Brain microvascular endothelial cell (primary cell): ENCODE measurements at regions not wholly inside any gene's neighbourhood (a gene's known extent, or its start where the extent isn't known, plus 50 kb on each side); places are given as distances from the start of the nearest gene placed in this dataset.
"Not testable (repeated sequence)": the region's sequence is repeated elsewhere in the genome, so short reads cannot be mapped to it uniquely, and the experiment has no call there.

Source experiments
- DNase-seq: peaks from one replicate; pipeline ENCODE4 v3.0.0-alpha.2; 2020
- H3K27ac ChIP-seq: fragments of 250-450 bp; sonication (Bioruptor Pico); 2 replicates; pipeline ENCODE4 v1.5.1; 2020; ENCODE audit warnings: mild to moderate bottlenecking, moderate library complexity
- H3K27me3 ChIP-seq: fragments of 250-450 bp; sonication (Bioruptor Pico); replicated peaks from 2 replicates; pipeline ENCODE4 v1.5.1; 2020; ENCODE audit warnings: mild to moderate bottlenecking
- H3K36me3 ChIP-seq: fragments of 250-450 bp; sonication (Bioruptor Pico); replicated peaks from 2 replicates; pipeline ENCODE4 v1.5.1; 2020; ENCODE audit warnings: mild to moderate bottlenecking
- H3K4me3 ChIP-seq: 2 replicates; pipeline ENCODE4 v1.5.1; 2011; ENCODE audit warnings: low read depth, mild to moderate bottlenecking, control low read depth, low read length, moderate library complexity
- CTCF ChIP-seq: IDR thresholded peaks from 2 replicates; pipeline ENCODE4 v1.5.1; 2011; ENCODE audit warnings: low read depth, mild to moderate bottlenecking, moderate library complexity, low read length, control low read depth, inconsistent platforms; ENCODE audit errors: missing control alignments
- in situ Hi-C: cut with HindIII; loops from 2 replicates; pipeline ENCODE4 v1.10.0; 2017; ENCODE audit warnings: low sequenced_read_pairs, low pct_ligation_motif_present

- peak; percentile 76 for DNase-seq
- TF ChIP-seq CTCF = no peak
- no peak overlapping the region for H3K27ac ChIP-seq
- in situ Hi-C loops = no loop called here
- no peaks in the 10 kb centered on the region for H3K36me3 ChIP-seq
- H3K4me3 ChIP-seq = no peak overlapping the region
- H3K27me3 ChIP-seq = no peaks in the 10 kb centered on the region
Observed at GRCh38 chr7:79988653-79989052, 146.0 kb upstream of the GNAI1 start.

GRCh38 chr7:79984210-79984609, 150.4 kb upstream of the GNAI1 start:
- Histone ChIP-seq H3K27ac (peak overlapping the region; percentile 25), H3K36me3 (no peaks in the 10 kb centered on the region), H3K27me3 (no peaks in the 10 kb centered on the region), H3K4me3 (no peak overlapping the region)
- no peak for DNase-seq
- in situ Hi-C loops = no loop called here
- TF ChIP-seq CTCF = no peak

- in situ Hi-C loops = no loop called here
- DNase-seq = peak; percentile 12
- Histone ChIP-seq H3K36me3 (no peaks in the 10 kb centered on the region), H3K27ac (peak overlapping the region; percentile 67), H3K4me3 (no peak overlapping the region), H3K27me3 (no peaks in the 10 kb centered on the region)
- no peak for TF ChIP-seq CTCF
Observed at GRCh38 chr7:79982141-79982770, 152.4 kb upstream of the GNAI1 start.

GRCh38 chr7:79980376-79980775, 154.3 kb upstream of the GNAI1 start:
- H3K36me3 ChIP-seq = no peaks in the 10 kb centered on the region
- no peak for TF ChIP-seq CTCF
- H3K27ac ChIP-seq = peak overlapping the region; percentile 8
- DNase-seq = no peak
- H3K27me3 ChIP-seq = no peaks in the 10 kb centered on the region
- H3K4me3 ChIP-seq = no peak overlapping the region
- in situ Hi-C loops = no loop called here

GRCh38 chr7:79979437-79979836, 155.2 kb upstream of the GNAI1 start:
- in situ Hi-C loops = no loop called here
- peak; percentile 27 for DNase-seq
- TF ChIP-seq CTCF = no peak
- Histone ChIP-seq H3K4me3 (no peak overlapping the region), H3K27ac (no peak overlapping the region), H3K36me3 (no peaks in the 10 kb centered on the region), H3K27me3 (no peaks in the 10 kb centered on the region)

GRCh38 chr7:79977481-79977880, 157.2 kb upstream of the GNAI1 start:
- H3K27ac ChIP-seq = no peak overlapping the region
- no peak for DNase-seq
- H3K4me3 ChIP-seq = no peak overlapping the region
- TF ChIP-seq CTCF = no peak
- no peaks in the 10 kb centered on the region for H3K36me3 ChIP-seq
- in situ Hi-C loops = no loop called here
- no peaks in the 10 kb centered on the region for H3K27me3 ChIP-seq

GRCh38 chr7:79976711-79977020, 158.0 kb upstream of the GNAI1 start:
- H3K4me3 ChIP-seq, H3K27me3 ChIP-seq, DNase-seq, H3K27ac ChIP-seq, in situ Hi-C loops, H3K36me3 ChIP-seq: not testable (repeated sequence)

- H3K27me3 ChIP-seq, H3K4me3 ChIP-seq, H3K27ac ChIP-seq, DNase-seq, in situ Hi-C loops, H3K36me3 ChIP-seq: not testable (repeated sequence)
Observed at GRCh38 chr7:79975986-79976710, 158.5 kb upstream of the GNAI1 start.
